22Rv1 (cell line): ENCODE measurements at regions not wholly inside any gene's neighbourhood (a gene's known extent, or its start where the extent isn't known, plus 50 kb on each side); places are given as distances from the start of the nearest gene placed in this dataset.

Experiments
- ZFX ChIP-seq: fragments of 450-650 bp; IDR thresholded peaks from 2 replicates; pipeline ENCODE4 v1.6.1; 2017; ENCODE audit warnings: antibody characterized with exemption, borderline replicate concordance
- TF ChIP-seq, protein P1 (sequence below): fragments of 450-650 bp; IDR thresholded peaks from 2 replicates; pipeline ENCODE4 v1.5.1; 2017; ENCODE audit warnings: mild to moderate bottlenecking

DNA sequence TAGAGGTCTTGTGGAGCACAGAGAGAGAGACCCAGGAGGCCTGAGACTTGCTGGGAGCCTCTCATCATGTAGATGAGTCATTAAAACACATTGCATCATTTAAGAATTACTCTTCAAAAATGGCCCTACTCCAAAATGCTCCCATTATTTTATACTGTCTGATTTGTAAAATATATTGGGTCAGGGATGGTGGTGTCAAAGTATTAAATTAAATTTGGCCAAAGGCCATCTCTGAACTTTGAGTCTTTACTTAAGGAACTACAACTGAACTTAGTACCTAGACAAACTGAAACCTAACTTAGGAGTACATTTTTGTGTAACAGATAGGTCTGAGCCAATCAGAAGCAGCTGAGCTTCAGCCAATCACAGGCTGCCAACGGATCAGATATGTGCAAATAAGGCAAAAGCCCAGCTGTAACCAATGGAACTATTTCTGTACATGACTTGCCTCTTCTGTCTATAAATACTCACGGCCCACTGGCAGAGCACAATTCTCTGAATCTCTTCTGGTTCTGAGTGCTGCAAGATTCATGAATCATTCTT is 657.2 kb downstream of the TLE1 start:
- TF ChIP-seq, protein P1, sequence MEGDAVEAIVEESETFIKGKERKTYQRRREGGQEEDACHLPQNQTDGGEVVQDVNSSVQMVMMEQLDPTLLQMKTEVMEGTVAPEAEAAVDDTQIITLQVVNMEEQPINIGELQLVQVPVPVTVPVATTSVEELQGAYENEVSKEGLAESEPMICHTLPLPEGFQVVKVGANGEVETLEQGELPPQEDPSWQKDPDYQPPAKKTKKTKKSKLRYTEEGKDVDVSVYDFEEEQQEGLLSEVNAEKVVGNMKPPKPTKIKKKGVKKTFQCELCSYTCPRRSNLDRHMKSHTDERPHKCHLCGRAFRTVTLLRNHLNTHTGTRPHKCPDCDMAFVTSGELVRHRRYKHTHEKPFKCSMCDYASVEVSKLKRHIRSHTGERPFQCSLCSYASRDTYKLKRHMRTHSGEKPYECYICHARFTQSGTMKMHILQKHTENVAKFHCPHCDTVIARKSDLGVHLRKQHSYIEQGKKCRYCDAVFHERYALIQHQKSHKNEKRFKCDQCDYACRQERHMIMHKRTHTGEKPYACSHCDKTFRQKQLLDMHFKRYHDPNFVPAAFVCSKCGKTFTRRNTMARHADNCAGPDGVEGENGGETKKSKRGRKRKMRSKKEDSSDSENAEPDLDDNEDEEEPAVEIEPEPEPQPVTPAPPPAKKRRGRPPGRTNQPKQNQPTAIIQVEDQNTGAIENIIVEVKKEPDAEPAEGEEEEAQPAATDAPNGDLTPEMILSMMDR, result no peak
- TF ChIP-seq ZFX, result no peak
